ENCODE measurements at regions not wholly inside any gene's neighbourhood (a gene's known extent, or its start where the extent isn't known, plus 50 kb on each side); places are given as distances from the start of the nearest gene placed in this dataset.

DNA sequence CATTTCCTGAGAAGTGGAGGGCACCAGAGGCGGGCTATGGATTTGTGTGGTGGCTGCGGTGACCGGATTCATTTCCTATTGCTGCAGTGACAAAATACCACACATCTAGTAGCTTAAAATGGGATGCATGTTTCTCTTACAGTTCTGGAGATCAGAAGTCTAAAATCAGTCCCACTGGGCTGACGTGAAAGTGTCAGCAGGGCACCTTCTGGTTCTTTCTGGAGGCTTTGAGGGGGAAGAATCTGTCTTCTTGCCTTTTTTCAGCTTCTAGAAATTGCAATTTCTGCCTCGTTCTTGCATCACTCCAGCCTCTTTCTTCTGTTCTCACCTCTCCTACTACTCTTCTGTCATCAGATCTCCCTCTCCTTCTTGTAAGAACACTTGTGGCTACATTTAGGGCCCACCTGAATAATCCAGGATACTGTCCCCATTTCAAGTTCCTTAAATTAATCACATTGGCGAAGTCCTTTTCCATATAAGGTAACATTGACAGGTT lies 111.2 kb downstream of the MARCHF4 start (continued):
- TF ChIP-seq, protein P1, sequence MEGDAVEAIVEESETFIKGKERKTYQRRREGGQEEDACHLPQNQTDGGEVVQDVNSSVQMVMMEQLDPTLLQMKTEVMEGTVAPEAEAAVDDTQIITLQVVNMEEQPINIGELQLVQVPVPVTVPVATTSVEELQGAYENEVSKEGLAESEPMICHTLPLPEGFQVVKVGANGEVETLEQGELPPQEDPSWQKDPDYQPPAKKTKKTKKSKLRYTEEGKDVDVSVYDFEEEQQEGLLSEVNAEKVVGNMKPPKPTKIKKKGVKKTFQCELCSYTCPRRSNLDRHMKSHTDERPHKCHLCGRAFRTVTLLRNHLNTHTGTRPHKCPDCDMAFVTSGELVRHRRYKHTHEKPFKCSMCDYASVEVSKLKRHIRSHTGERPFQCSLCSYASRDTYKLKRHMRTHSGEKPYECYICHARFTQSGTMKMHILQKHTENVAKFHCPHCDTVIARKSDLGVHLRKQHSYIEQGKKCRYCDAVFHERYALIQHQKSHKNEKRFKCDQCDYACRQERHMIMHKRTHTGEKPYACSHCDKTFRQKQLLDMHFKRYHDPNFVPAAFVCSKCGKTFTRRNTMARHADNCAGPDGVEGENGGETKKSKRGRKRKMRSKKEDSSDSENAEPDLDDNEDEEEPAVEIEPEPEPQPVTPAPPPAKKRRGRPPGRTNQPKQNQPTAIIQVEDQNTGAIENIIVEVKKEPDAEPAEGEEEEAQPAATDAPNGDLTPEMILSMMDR (IDR thresholded peaks at IDR 0.05): no peak
- no peak for TF ChIP-seq RFX5 (IDR thresholded peaks at IDR 0.05; ENCODE audit: low read length)
- no peak for TF ChIP-seq FOXM1 (IDR thresholded peaks at IDR 0.05; ENCODE audit: low read depth)
- TF ChIP-seq MXI1 (IDR thresholded peaks at IDR 0.05; ENCODE audit: low read depth, low read length): no peak
- TF ChIP-seq YY1 (IDR thresholded peaks at IDR 0.05; ENCODE audit: low read depth): no peak
- TF ChIP-seq, protein P2, sequence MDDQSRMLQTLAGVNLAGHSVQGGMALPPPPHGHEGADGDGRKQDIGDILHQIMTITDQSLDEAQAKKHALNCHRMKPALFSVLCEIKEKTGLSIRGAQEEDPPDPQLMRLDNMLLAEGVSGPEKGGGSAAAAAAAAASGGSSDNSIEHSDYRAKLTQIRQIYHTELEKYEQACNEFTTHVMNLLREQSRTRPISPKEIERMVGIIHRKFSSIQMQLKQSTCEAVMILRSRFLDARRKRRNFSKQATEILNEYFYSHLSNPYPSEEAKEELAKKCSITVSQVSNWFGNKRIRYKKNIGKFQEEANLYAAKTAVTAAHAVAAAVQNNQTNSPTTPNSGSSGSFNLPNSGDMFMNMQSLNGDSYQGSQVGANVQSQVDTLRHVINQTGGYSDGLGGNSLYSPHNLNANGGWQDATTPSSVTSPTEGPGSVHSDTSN (IDR thresholded peaks at IDR 0.05): no peak
- no peak for TF ChIP-seq RXRA (IDR thresholded peaks at IDR 0.05; ENCODE audit: borderline replicate concordance, low read depth)

DNA sequence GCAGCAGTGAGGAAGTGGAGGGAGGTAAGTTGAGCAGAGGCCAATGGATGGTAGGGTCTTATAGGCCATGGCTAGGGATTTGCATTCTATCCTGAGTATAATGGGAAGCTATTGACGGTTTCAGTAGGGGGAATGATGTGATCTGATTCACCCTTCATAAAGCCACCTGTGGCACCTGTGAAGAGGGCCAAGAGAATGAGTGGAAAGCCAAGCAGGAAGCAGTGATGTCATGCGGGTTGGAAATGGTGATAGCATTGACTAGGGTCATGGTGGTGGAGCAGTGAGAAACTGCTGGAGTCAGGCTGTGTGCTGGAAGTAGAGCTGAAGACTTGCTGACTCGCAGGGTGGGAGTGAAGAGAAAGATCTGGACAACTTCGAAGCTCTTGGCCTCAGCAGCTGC lies 111.7 kb downstream of the MARCHF4 start:
- H3F3A ChIP-seq (replicated peaks; ENCODE audit: insufficient read depth): no peaks in the 10 kb centered on the region
- CTCF ChIA-PET: interaction anchor here (1.2 kb wide), 1 partner anchor 19 kb away, joined by 4 read pairs; no protein-coding TSS in a partner anchor
- no peaks in the 10 kb centered on the region for H3K79me2 ChIP-seq (ENCODE audit: insufficient read depth)
- H3K4me1 ChIP-seq (ENCODE audit: control insufficient read depth in 1 of 2, insufficient read depth in 2 of 2, low read depth in 1 of 2, low read length in 1 of 2): peaks cover 0 to 12% of the 10 kb centered on the region in 2 experiments; a peak in 1 of 4 replicates
- H3K4me2 ChIP-seq: no peak overlapping the region
- DNase-seq: no peak
- TF ChIP-seq ZBTB33 (IDR thresholded peaks at IDR 0.05; ENCODE audit: borderline replicate concordance, low read depth) (no peak), ELF1 (IDR thresholded peaks at IDR 0.05) (no peak)
- no peaks in the 10 kb centered on the region for H4K20me1 ChIP-seq (ENCODE audit: insufficient read depth)
- POLR2A ChIA-PET: no interaction called here
- H3K27me3 ChIP-seq (ENCODE audit: insufficient read depth): no peaks in the 10 kb centered on the region
- no peak overlapping the region for H3K4me3 ChIP-seq (ENCODE audit: low read depth in 2 of 2, low read length in 1 of 2)
- H3K9ac ChIP-seq: no peak overlapping the region
- H3K36me3 ChIP-seq (replicated peaks in 1 of 2; ENCODE audit: control insufficient read depth in 1 of 2, insufficient read depth in 2 of 2, low read length in 1 of 2): peaks cover 0 to 10% of the 10 kb centered on the region in 2 experiments
- no peaks in the 10 kb centered on the region for H3K9me2 ChIP-seq
- no peaks in the 10 kb centered on the region for H3K9me3 ChIP-seq
- no peak overlapping the region for H3K27ac ChIP-seq (ENCODE audit: low read depth in 2 of 2, low read length in 1 of 2)
- 82% methylated on average over 4 of the region's 4 CpGs for WGBS (ENCODE audit: low lambda C conversion rate)
- no peak overlapping the region for H2AFZ ChIP-seq (ENCODE audit: low read depth)

- WGBS (ENCODE audit: low lambda C conversion rate): 100% methylated on average over 2 of the region's 8 CpGs
- CTCF ChIA-PET: no interaction called here
- Histone ChIP-seq H3K27ac (ENCODE audit: low read depth in 2 of 2, low read length in 1 of 2) (no peak overlapping the region), H3K27me3 (ENCODE audit: insufficient read depth) (no peaks in the 10 kb centered on the region), H3K4me1 (ENCODE audit: control insufficient read depth in 1 of 2, insufficient read depth in 2 of 2, low read depth in 1 of 2, low read length in 1 of 2) (peaks cover 0 to 12% of the 10 kb centered on the region in 2 experiments; a peak in 1 of 4 replicates), H2AFZ (ENCODE audit: low read depth) (no peak overlapping the region), H3K9ac (no peak overlapping the region), H3K79me2 (ENCODE audit: insufficient read depth) (no peaks in the 10 kb centered on the region), H3K36me3 (replicated peaks in 1 of 2; ENCODE audit: control insufficient read depth in 1 of 2, insufficient read depth in 2 of 2, low read length in 1 of 2) (peaks cover 0 to 10% of the 10 kb centered on the region in 2 experiments), H3K9me3 (no peaks in the 10 kb centered on the region), H3K4me2 (no peak overlapping the region), H4K20me1 (ENCODE audit: insufficient read depth) (no peaks in the 10 kb centered on the region), H3F3A (replicated peaks; ENCODE audit: insufficient read depth) (no peaks in the 10 kb centered on the region), H3K9me2 (no peaks in the 10 kb centered on the region), H3K4me3 (ENCODE audit: low read depth in 2 of 2, low read length in 1 of 2) (no peak overlapping the region)
- POLR2A ChIA-PET: no interaction called here
- DNase-seq: peak; percentile 25
- TF ChIP-seq GABPA (IDR thresholded peaks at IDR 0.05; ENCODE audit: low read depth) (no peak), NRF1 (IDR thresholded peaks at IDR 0.05; ENCODE audit: low read depth, low read length) (no peak), POLR2AphosphoS5 (IDR thresholded peaks at IDR 0.05; ENCODE audit: low read depth, low read length) (no peak), RXRA (IDR thresholded peaks at IDR 0.05; ENCODE audit: borderline replicate concordance, low read depth) (no peak), RCOR1 (IDR thresholded peaks at IDR 0.05; ENCODE audit: low read length) (no peak), JUND (IDR thresholded peaks at IDR 0.05) (no peak), MAX (IDR thresholded peaks at IDR 0.05; ENCODE audit: low read depth) (no peak), CHD2 (IDR thresholded peaks at IDR 0.05; ENCODE audit: low read length, partially characterized antibody) (no peak), FOSL2 (IDR thresholded peaks at IDR 0.05; ENCODE audit: borderline replicate concordance, low read depth) (no peak), RFX5 (IDR thresholded peaks at IDR 0.05; ENCODE audit: low read length) (no peak), MEF2A (IDR thresholded peaks at IDR 0.05; ENCODE audit: borderline replicate concordance, low read depth) (no peak), SMC3 (IDR thresholded peaks at IDR 0.05; ENCODE audit: low read depth, low read length) (no peak), ELF1 (IDR thresholded peaks at IDR 0.05) (no peak)
- TF ChIP-seq, protein P3, sequence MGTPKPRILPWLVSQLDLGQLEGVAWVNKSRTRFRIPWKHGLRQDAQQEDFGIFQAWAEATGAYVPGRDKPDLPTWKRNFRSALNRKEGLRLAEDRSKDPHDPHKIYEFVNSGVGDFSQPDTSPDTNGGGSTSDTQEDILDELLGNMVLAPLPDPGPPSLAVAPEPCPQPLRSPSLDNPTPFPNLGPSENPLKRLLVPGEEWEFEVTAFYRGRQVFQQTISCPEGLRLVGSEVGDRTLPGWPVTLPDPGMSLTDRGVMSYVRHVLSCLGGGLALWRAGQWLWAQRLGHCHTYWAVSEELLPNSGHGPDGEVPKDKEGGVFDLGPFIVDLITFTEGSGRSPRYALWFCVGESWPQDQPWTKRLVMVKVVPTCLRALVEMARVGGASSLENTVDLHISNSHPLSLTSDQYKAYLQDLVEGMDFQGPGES (IDR thresholded peaks at IDR 0.05; ENCODE audit: low read depth, low read length): no peak
- TF ChIP-seq, protein P2 (IDR thresholded peaks at IDR 0.05): no peak
Measured at GRCh38 chr2:216259081-216259480, 113.2 kb downstream of the MARCHF4 start.

All from SK-N-SH (cell line).